Caco-2 (cell line): ENCODE measurements at regions not wholly inside any gene's neighbourhood (a gene's known extent, or its start where the extent isn't known, plus 50 kb on each side); places are given as distances from the start of the nearest gene placed in this dataset.

Experiments
- BruUV-seq: library from RNA; stranded (reverse); fragments of 400-500 nt; replicated peaks from 2 replicates; lab custom pipeline; 2021; lab: Mats Ljungman, UMichigan
- CTCF ChIA-PET: fragments of 300-600 bp; sonication (Branson Sonifier 250); formaldehyde crosslinking; loops from one replicate; lab custom pipeline; 2022; ENCODE audit warnings: antibody characterized with exemption; lab: Charles Lee
- POLR2A ChIA-PET: fragments of 300-600 bp; sonication (Branson Sonifier 250); formaldehyde crosslinking; loops from one replicate; lab custom pipeline; 2022; ENCODE audit warnings: antibody characterized with exemption; lab: Charles Lee
- DNase-seq, 2 experiments: peaks; one replicate each; pipeline versions ENCODE4 v3.0.0 to v3.0.0-alpha.2; 2020 to 2022
- H3K27me3 ChIP-seq: replicated peaks from 2 replicates; pipeline ENCODE4 v1.6.0; 2011; ENCODE audit warnings: low read length; ENCODE audit not compliant: control insufficient read depth, insufficient read depth
- H3K36me3 ChIP-seq: 2 replicates; pipeline ENCODE4 v1.5.1; 2011; ENCODE audit warnings: low read length; ENCODE audit not compliant: control insufficient read depth, insufficient read depth
- H3K4me1 ChIP-seq: fragments of 250-450 bp; sonication (Bioruptor Pico); 2 replicates; pipeline ENCODE4 v1.5.1; 2020; ENCODE audit warnings: mild to moderate bottlenecking
- H3K4me3 ChIP-seq: 2 replicates; pipeline ENCODE4 v1.5.1; 2011; ENCODE audit warnings: low read depth, mild to moderate bottlenecking, control low read depth, low read length
- H3K9me3 ChIP-seq: fragments of 250-450 bp; sonication (Bioruptor Pico); 2 replicates; pipeline ENCODE4 v1.5.1; 2020; ENCODE audit warnings: mild to moderate bottlenecking, moderate library complexity
- H3K27ac Mint-ChIP-seq: one replicate; pipeline ENCODE4 v1.8.0; 2022; ENCODE audit warnings: mixed read lengths; ENCODE audit not compliant: unreplicated experiment
- H3K27me3 Mint-ChIP-seq: one replicate; pipeline ENCODE4 v1.8.0; 2022; ENCODE audit warnings: mixed read lengths; ENCODE audit not compliant: insufficient read depth, unreplicated experiment
- H3K36me3 Mint-ChIP-seq: one replicate; pipeline ENCODE4 v1.8.0; 2022; ENCODE audit warnings: mild to moderate bottlenecking, mixed read lengths; ENCODE audit not compliant: insufficient read depth, unreplicated experiment
- H3K4me1 Mint-ChIP-seq: one replicate; pipeline ENCODE4 v1.8.0; 2022; ENCODE audit warnings: low read depth, mixed read lengths; ENCODE audit not compliant: unreplicated experiment
- H3K4me3 Mint-ChIP-seq: one replicate; pipeline ENCODE4 v1.8.0; 2022; ENCODE audit warnings: mild to moderate bottlenecking, moderate library complexity, mixed read lengths; ENCODE audit not compliant: unreplicated experiment
- H3K9me3 Mint-ChIP-seq: one replicate; pipeline ENCODE4 v1.8.0; 2022; ENCODE audit warnings: mixed read lengths; ENCODE audit not compliant: unreplicated experiment
- CTCF ChIP-seq, 2 experiments: fragments of 200-600 bp in 1 of 2; IDR thresholded peaks; 1 replicate in 1 of 2; 2 replicates in 1 of 2; pipeline versions ENCODE4 v1.5.1 to v1.8.0; 2011 to 2022; ENCODE audit warnings: antibody characterized with exemption in 1 of 2, control low read depth in 1 of 2, inconsistent platforms in 1 of 2, low read depth in 1 of 2, low read length in 1 of 2, mild to moderate bottlenecking in 1 of 2, moderate library complexity in 1 of 2; ENCODE audit not compliant: insufficient read depth in 1 of 2, severe bottlenecking in 1 of 2, unreplicated experiment in 1 of 2
- intact Hi-C: fragments of 100-400 bp; cut with micrococcal nuclease; formaldehyde crosslinking; loops from one replicate; pipeline ENCODE4 v1.10.0; 2022; ENCODE audit not compliant: unreplicated experiment

- CTCF ChIA-PET, result interaction anchor here (1.3 kb wide), 1 partner anchor 125 kb away, joined by 4 read pairs; no protein-coding TSS in a partner anchor
Observed at GRCh38 chr7:25384788-25385505, 156.7 kb upstream of the NPVF start.

GRCh38 chr7:25385506-25386136 lies 157.3 kb upstream of the NPVF start:
- Mint-ChIP-seq H3K27ac (no peak overlapping the region), H3K27me3 (peaks cover 25% of the 10 kb centered on the region)

More at GRCh38 chr7:25384788-25385505, 156.7 kb upstream of the NPVF start:
- no peaks in the 10 kb centered on the region for H3K36me3 ChIP-seq
- no peaks in the 10 kb centered on the region for H3K9me3 ChIP-seq
- intact Hi-C loops, result no loop called here
- Mint-ChIP-seq H3K4me1 (no peaks in the 10 kb centered on the region), H3K9me3 (no peaks in the 10 kb centered on the region), H3K4me3 (no peak overlapping the region), H3K36me3 (no peaks in the 10 kb centered on the region), H3K27ac (no peak overlapping the region), H3K27me3 (peaks cover 25% of the 10 kb centered on the region)
- H3K4me3 ChIP-seq, result no peak overlapping the region
- DNase-seq, result no peak
- BruUV-seq, result no TSS peak
- no peaks in the 10 kb centered on the region for H3K27me3 ChIP-seq
- POLR2A ChIA-PET, result no interaction called here
- H3K4me1 ChIP-seq, result no peaks in the 10 kb centered on the region
- no peak for TF ChIP-seq CTCF (IDR thresholded peaks at IDR 0.05; ENCODE audit: insufficient read depth in 1 of 2, low read depth in 1 of 2, low read length in 1 of 2, severe bottlenecking in 1 of 2, unreplicated experiment in 1 of 2)

More at GRCh38 chr7:25385506-25386136, 157.3 kb upstream of the NPVF start:
- ChIA-PET POLR2A (no interaction called here), CTCF (interaction anchor here (1.3 kb wide), 1 partner anchor 126 kb away, joined by 4 read pairs; no protein-coding TSS in a partner anchor)
- no peaks in the 10 kb centered on the region for H3K36me3 ChIP-seq
- H3K27me3 ChIP-seq, result no peaks in the 10 kb centered on the region
- no peaks in the 10 kb centered on the region for H3K9me3 ChIP-seq
- no peaks in the 10 kb centered on the region for H3K4me1 Mint-ChIP-seq
- H3K9me3 Mint-ChIP-seq, result no peaks in the 10 kb centered on the region
- intact Hi-C loops, result no loop called here
- no peak overlapping the region for H3K4me3 Mint-ChIP-seq
- no peaks in the 10 kb centered on the region for H3K4me1 ChIP-seq
- no peak for DNase-seq
- no peak overlapping the region for H3K4me3 ChIP-seq
- TF ChIP-seq CTCF (IDR thresholded peaks at IDR 0.05; ENCODE audit: insufficient read depth in 1 of 2, low read depth in 1 of 2, low read length in 1 of 2, severe bottlenecking in 1 of 2, unreplicated experiment in 1 of 2), result no peak
- no TSS peak for BruUV-seq
- no peaks in the 10 kb centered on the region for H3K36me3 Mint-ChIP-seq
